GM12878 (cell line): ENCODE measurements at regions not wholly inside any gene's neighbourhood (a gene's known extent, or its start where the extent isn't known, plus 50 kb on each side); places are given as distances from the start of the nearest gene placed in this dataset.

Experiments
- ATAC-seq: fragments of 200-7000 bp; cut with Tn5 transposase; 3 replicates; pipeline ENCODE4 v1.9.1; 2020; ENCODE audit warnings: mild to moderate bottlenecking, moderate library complexity
- BruUV-seq: library from RNA; stranded (reverse); fragments of 400-500 nt; replicated peaks from 2 replicates; lab custom pipeline; 2021; lab: Mats Ljungman, UMichigan
- CTCF ChIA-PET: fragments of 300-600 bp; sonication (Branson Sonifier 250); formaldehyde crosslinking; extraction: SDS; loops from one replicate; lab custom pipeline; 2021; ENCODE audit warnings: inconsistent platforms; lab: Yijun Ruan, JAX
- POLR2A ChIA-PET: fragments of 350-600 bp; formaldehyde crosslinking; extraction: SDS; loops from one replicate; lab custom pipeline; 2021; ENCODE audit warnings: inconsistent platforms; lab: Charles Lee
- RAD21 ChIA-PET: fragments of 300-600 bp; sonication (Branson Sonifier 250); formaldehyde crosslinking; loops from one replicate; lab custom pipeline; 2023; ENCODE audit warnings: antibody characterized with exemption; ENCODE audit not compliant: unreplicated experiment; lab: Charles Lee
- SMC1A ChIA-PET: fragments of 300-600 bp; sonication (Branson Sonifier 250); formaldehyde crosslinking; loops from one replicate; lab custom pipeline; 2023; ENCODE audit not compliant: unreplicated experiment, uncharacterized antibody; lab: Charles Lee
- DNase-seq: peaks from one replicate; pipeline ENCODE4 v3.0.0-alpha.2; 2011; ENCODE audit warnings: low read depth, low spot score
- FAIRE-seq: peaks from 3 replicates; lab custom pipeline; 2011; peaks lifted over from hg19 to GRCh38; lab: Jason Lieb, UNC
- H2AFZ ChIP-seq: 2 replicates; pipeline ENCODE4 v1.6.0; 2011; ENCODE audit warnings: low read depth, low read length, control low read depth; ENCODE audit not compliant: control insufficient read depth
- H3K27ac ChIP-seq: 2 replicates; pipeline ENCODE4 v1.5.1; 2011; ENCODE audit warnings: control low read depth; ENCODE audit not compliant: control insufficient read depth, insufficient read depth
- H3K27me3 ChIP-seq, 2 experiments: replicated peaks in 1 of 2; 2 replicates each; pipeline versions ENCODE4 v1.6.0 to v1.6.1; 2011; ENCODE audit warnings: low read length in 1 of 2; ENCODE audit not compliant: control insufficient read depth in 2 of 2, insufficient read depth in 2 of 2
- H3K36me3 ChIP-seq, 2 experiments: 2 replicates each; pipeline ENCODE4 v1.5.1; 2011; ENCODE audit warnings: low read length in 1 of 2; ENCODE audit not compliant: control insufficient read depth in 2 of 2, insufficient read depth in 2 of 2
- H3K4me1 ChIP-seq: 2 replicates; pipeline ENCODE4 v1.6.1; 2011; ENCODE audit warnings: mild to moderate bottlenecking, low read length, moderate library complexity, mixed read lengths; ENCODE audit not compliant: control insufficient read depth, insufficient read depth
- H3K4me2 ChIP-seq: 2 replicates; pipeline ENCODE4 v1.6.0; 2011; ENCODE audit warnings: control low read depth; ENCODE audit not compliant: control insufficient read depth, insufficient read depth
- H3K4me3 ChIP-seq: fragments of 200-600 bp; sonication (generic); 2 replicates; pipeline ENCODE4 v1.5.1; 2016
- H3K79me2 ChIP-seq: 2 replicates; pipeline ENCODE4 v1.6.0; 2011; ENCODE audit warnings: low read length; ENCODE audit not compliant: control insufficient read depth, insufficient read depth
- H3K9ac ChIP-seq: 2 replicates; pipeline ENCODE4 v1.8.0; 2011; ENCODE audit warnings: low read length, control low read depth, mixed read lengths; ENCODE audit not compliant: control insufficient read depth, insufficient read depth
- H3K9me3 ChIP-seq: replicated peaks from 3 replicates; pipeline ENCODE4 v1.5.1; 2011; ENCODE audit warnings: mild to moderate bottlenecking, low read length; ENCODE audit not compliant: control insufficient read depth, insufficient read depth
- H4K20me1 ChIP-seq: 2 replicates; pipeline ENCODE4 v1.6.0; 2011; ENCODE audit not compliant: control insufficient read depth, insufficient read depth
- EP300 ChIP-seq, 2 experiments: fragments of 150-350 bp in 1 of 2; IDR thresholded peaks; 2 replicates each; pipeline ENCODE4 v1.6.1; 2011 to 2012; ENCODE audit warnings: low read depth in 2 of 2, low read length in 2 of 2, borderline replicate concordance in 1 of 2, improper control_type of control experiment in 1 of 2, inconsistent platforms in 1 of 2; ENCODE audit not compliant: control insufficient read depth in 1 of 2
- IRF4 ChIP-seq: IDR thresholded peaks from 2 replicates; pipeline ENCODE4 v1.6.1; 2011; ENCODE audit warnings: low read depth, low read length
- JUND ChIP-seq: IDR thresholded peaks from 2 replicates; pipeline ENCODE4 v1.6.1; 2012; ENCODE audit warnings: low read depth, mild to moderate bottlenecking, low read length, improper control_type of control experiment, moderate library complexity
- PAX8 ChIP-seq: fragments of 450-650 bp; IDR thresholded peaks from 2 replicates; pipeline ENCODE4 v1.6.1; 2017; ENCODE audit warnings: mild to moderate bottlenecking, moderate library complexity
- SIX5 ChIP-seq: IDR thresholded peaks from 2 replicates; pipeline ENCODE4 v1.6.1; 2011; ENCODE audit warnings: mild to moderate bottlenecking, low read depth, low read length, moderate library complexity; ENCODE audit not compliant: severe bottlenecking
- SMAD1 ChIP-seq: fragments of 450-650 bp; IDR thresholded peaks from 2 replicates; pipeline ENCODE4 v1.6.1; 2018; ENCODE audit warnings: mild to moderate bottlenecking, low read depth; ENCODE audit not compliant: partially characterized antibody
- TCF12 ChIP-seq: IDR thresholded peaks from 2 replicates; pipeline ENCODE4 v1.6.1; 2011; ENCODE audit warnings: low read depth, mild to moderate bottlenecking, low read length
- ZNF24 ChIP-seq: fragments of 450-650 bp; IDR thresholded peaks from 2 replicates; pipeline ENCODE4 v1.6.1; 2017; ENCODE audit warnings: antibody characterized with exemption, mild to moderate bottlenecking
- ZNF622 ChIP-seq: fragments of 450-650 bp; IDR thresholded peaks from 2 replicates; pipeline ENCODE4 v1.6.1; 2017; ENCODE audit warnings: mild to moderate bottlenecking, inconsistent platforms
- ZSCAN29 ChIP-seq: fragments of 450-650 bp; IDR thresholded peaks from 2 replicates; pipeline ENCODE4 v1.6.1; 2017; ENCODE audit warnings: mild to moderate bottlenecking, moderate library complexity
- WGBS: methylation state at CpG from one replicate; pipeline ENCODE4 v1.1.6; 2016; ENCODE audit warnings: low lambda C conversion rate; ENCODE audit not compliant: insufficient replicate concordance, insufficient coverage; ENCODE audit errors: missing lambda C conversion rate; 5-methylcytosine and 5-hydroxymethylcytosine counted together
- in situ Hi-C: fragments of 300-500 bp; cut with MboI; formaldehyde crosslinking; loops from 9 replicates; pipeline ENCODE4 v1.14.3; 2018; ENCODE audit warnings: mixed read lengths
- intact Hi-C: fragments of 100-400 bp; cut with micrococcal nuclease; formaldehyde crosslinking; loops from one replicate; pipeline ENCODE4 v1.14.2; 2022; ENCODE audit not compliant: unreplicated experiment
- TF ChIP-seq, protein P1 (sequence below): fragments of 450-650 bp; IDR thresholded peaks from 2 replicates; pipeline ENCODE4 v1.6.1; 2018; ENCODE audit warnings: borderline replicate concordance, mild to moderate bottlenecking; ENCODE audit not compliant: partially characterized antibody
- TF ChIP-seq, protein P2 (sequence below): fragments of 450-650 bp; IDR thresholded peaks from 2 replicates; pipeline ENCODE4 v1.6.1; 2017; ENCODE audit warnings: mild to moderate bottlenecking, moderate library complexity
- TF ChIP-seq, protein P3 (sequence below): fragments of 450-650 bp; IDR thresholded peaks from 2 replicates; pipeline ENCODE4 v1.6.1; 2014; ENCODE audit warnings: mild to moderate bottlenecking

DNA sequence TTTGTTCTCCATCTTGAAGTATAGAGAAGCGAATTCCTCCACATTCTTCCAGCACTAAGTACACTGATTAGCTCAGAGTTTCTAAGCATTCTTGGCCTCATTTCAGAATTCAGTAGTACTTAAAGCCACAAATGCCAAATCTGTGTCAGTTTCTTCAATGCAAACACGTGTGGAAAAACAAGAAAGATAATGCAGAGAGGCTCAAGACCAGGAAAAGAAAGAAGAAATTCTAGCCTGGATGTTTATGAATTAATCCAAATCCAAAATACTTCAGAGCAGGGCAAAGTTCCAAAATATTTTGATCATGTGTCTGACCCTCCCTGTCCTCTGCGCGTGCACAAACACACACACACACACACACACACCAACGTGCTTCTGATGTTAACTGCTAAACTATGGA is 457.6 kb downstream of the SLCO4C1 start:
- BruUV-seq: no TSS peak
- 26% methylated on average over 5 of the region's 5 CpGs for WGBS
- ChIA-PET SMC1A (interaction anchor here (0.6 kb wide), 1 partner anchor 90 kb away, joined by 3 read pairs; no protein-coding TSS in a partner anchor), RAD21 (no interaction called here), POLR2A (no interaction called here), CTCF (no interaction called here)
- ATAC-seq (no peak), DNase-seq (no peak), FAIRE-seq (no peak)
- H3K9ac ChIP-seq: no peak overlapping the region
- H3K4me3 ChIP-seq: no peak overlapping the region
- no peaks in the 10 kb centered on the region for H4K20me1 ChIP-seq
- H3K4me2 ChIP-seq: no peak overlapping the region
- TF ChIP-seq, protein P1, sequence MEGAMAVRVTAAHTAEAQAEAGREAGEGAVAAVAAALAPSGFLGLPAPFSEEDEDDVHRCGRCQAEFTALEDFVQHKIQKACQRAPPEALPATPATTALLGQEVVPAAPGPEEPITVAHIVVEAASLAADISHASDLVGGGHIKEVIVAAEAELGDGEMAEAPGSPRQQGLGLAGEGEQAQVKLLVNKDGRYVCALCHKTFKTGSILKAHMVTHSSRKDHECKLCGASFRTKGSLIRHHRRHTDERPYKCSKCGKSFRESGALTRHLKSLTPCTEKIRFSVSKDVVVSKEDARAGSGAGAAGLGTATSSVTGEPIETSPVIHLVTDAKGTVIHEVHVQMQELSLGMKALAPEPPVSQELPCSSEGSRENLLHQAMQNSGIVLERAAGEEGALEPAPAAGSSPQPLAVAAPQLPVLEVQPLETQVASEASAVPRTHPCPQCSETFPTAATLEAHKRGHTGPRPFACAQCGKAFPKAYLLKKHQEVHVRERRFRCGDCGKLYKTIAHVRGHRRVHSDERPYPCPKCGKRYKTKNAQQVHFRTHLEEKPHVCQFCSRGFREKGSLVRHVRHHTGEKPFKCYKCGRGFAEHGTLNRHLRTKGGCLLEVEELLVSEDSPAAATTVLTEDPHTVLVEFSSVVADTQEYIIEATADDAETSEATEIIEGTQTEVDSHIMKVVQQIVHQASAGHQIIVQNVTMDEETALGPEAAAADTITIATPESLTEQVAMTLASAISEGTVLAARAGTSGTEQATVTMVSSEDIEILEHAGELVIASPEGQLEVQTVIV: no peak
- TF ChIP-seq PAX8 (no peak), IRF4 (no peak), JUND (no peak), EP300 (IDR thresholded peaks at IDR 0.05; ENCODE audit: borderline replicate concordance in 1 of 2, control insufficient read depth in 1 of 2, low read depth in 2 of 2, low read length in 2 of 2) (no peak), ZSCAN29 (no peak), TCF12 (no peak), SMAD1 (no peak), ZNF24 (no peak), ZNF622 (no peak), SIX5 (no peak)
- TF ChIP-seq, protein P2, sequence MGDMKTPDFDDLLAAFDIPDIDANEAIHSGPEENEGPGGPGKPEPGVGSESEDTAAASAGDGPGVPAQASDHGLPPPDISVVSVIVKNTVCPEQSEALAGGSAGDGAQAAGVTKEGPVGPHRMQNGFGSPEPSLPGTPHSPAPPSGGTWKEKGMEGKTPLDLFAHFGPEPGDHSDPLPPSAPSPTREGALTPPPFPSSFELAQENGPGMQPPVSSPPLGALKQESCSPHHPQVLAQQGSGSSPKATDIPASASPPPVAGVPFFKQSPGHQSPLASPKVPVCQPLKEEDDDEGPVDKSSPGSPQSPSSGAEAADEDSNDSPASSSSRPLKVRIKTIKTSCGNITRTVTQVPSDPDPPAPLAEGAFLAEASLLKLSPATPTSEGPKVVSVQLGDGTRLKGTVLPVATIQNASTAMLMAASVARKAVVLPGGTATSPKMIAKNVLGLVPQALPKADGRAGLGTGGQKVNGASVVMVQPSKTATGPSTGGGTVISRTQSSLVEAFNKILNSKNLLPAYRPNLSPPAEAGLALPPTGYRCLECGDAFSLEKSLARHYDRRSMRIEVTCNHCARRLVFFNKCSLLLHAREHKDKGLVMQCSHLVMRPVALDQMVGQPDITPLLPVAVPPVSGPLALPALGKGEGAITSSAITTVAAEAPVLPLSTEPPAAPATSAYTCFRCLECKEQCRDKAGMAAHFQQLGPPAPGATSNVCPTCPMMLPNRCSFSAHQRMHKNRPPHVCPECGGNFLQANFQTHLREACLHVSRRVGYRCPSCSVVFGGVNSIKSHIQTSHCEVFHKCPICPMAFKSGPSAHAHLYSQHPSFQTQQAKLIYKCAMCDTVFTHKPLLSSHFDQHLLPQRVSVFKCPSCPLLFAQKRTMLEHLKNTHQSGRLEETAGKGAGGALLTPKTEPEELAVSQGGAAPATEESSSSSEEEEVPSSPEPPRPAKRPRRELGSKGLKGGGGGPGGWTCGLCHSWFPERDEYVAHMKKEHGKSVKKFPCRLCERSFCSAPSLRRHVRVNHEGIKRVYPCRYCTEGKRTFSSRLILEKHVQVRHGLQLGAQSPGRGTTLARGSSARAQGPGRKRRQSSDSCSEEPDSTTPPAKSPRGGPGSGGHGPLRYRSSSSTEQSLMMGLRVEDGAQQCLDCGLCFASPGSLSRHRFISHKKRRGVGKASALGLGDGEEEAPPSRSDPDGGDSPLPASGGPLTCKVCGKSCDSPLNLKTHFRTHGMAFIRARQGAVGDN: no peak
- TF ChIP-seq, protein P3, sequence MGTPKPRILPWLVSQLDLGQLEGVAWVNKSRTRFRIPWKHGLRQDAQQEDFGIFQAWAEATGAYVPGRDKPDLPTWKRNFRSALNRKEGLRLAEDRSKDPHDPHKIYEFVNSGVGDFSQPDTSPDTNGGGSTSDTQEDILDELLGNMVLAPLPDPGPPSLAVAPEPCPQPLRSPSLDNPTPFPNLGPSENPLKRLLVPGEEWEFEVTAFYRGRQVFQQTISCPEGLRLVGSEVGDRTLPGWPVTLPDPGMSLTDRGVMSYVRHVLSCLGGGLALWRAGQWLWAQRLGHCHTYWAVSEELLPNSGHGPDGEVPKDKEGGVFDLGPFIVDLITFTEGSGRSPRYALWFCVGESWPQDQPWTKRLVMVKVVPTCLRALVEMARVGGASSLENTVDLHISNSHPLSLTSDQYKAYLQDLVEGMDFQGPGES: no peak
- H3K27me3 ChIP-seq: no peaks in the 10 kb centered on the region
- no peaks in the 10 kb centered on the region for H3K36me3 ChIP-seq
- no peaks in the 10 kb centered on the region for H3K9me3 ChIP-seq
- H3K4me1 ChIP-seq: no peaks in the 10 kb centered on the region
- intact Hi-C loops (no loop called here), in situ Hi-C loops (no loop called here)
- no peak overlapping the region for H2AFZ ChIP-seq
- H3K27ac ChIP-seq: no peak overlapping the region
- H3K79me2 ChIP-seq: no peaks in the 10 kb centered on the region
